OCI-LY7 (cell line): ENCODE measurements at regions not wholly inside any gene's neighbourhood (a gene's known extent, or its start where the extent isn't known, plus 50 kb on each side); places are given as distances from the start of the nearest gene placed in this dataset.

Experiments used
- BruUV-seq: library from RNA; stranded (reverse); fragments of 400-500 nt; replicated peaks from 2 replicates; lab custom pipeline; 2021; lab: Mats Ljungman, UMichigan
- CTCF ChIA-PET: fragments of 300-600 bp; sonication (Branson Sonifier 250); formaldehyde crosslinking; loops from one replicate; lab custom pipeline; 2022; ENCODE audit warnings: antibody characterized with exemption; ENCODE audit not compliant: unreplicated experiment; lab: Charles Lee
- POLR2A ChIA-PET: fragments of 300-600 bp; sonication (Branson Sonifier 250); formaldehyde crosslinking; loops from one replicate; lab custom pipeline; 2022; ENCODE audit warnings: antibody characterized with exemption; lab: Charles Lee
- DNase-seq: peaks from one replicate; pipeline ENCODE4 v3.0.0-alpha.2; 2015; ENCODE audit warnings: low spot score
- H2AFZ ChIP-seq: fragments of 200-600 bp; sonication (generic), shearing (Covaris generic); 2 replicates; pipeline ENCODE4 v1.6.1; 2014; ENCODE audit warnings: mild to moderate bottlenecking, antibody characterized with exemption, low read length, moderate library complexity
- H3K27ac ChIP-seq: fragments of 200-600 bp; sonication (generic); 2 replicates; pipeline ENCODE4 v1.5.1; 2014; ENCODE audit warnings: mixed run types, low read depth, mild to moderate bottlenecking, moderate library complexity, low read length, inconsistent platforms; ENCODE audit not compliant: poor library complexity, severe bottlenecking
- H3K36me3 ChIP-seq: fragments of 200-600 bp; sonication (generic); 2 replicates; pipeline ENCODE4 v1.6.1; 2014; ENCODE audit warnings: mild to moderate bottlenecking, antibody characterized with exemption, low read length, moderate library complexity, mixed read lengths; ENCODE audit not compliant: insufficient read depth
- H3K4me1 ChIP-seq: fragments of 200-600 bp; sonication (generic); 2 replicates; pipeline ENCODE4 v1.5.1; 2014; ENCODE audit warnings: mild to moderate bottlenecking, low read length; ENCODE audit not compliant: insufficient read depth, poor library complexity, severe bottlenecking
- H3K4me2 ChIP-seq: fragments of 200-600 bp; sonication (generic); 2 replicates; pipeline ENCODE4 v1.6.1; 2014; ENCODE audit warnings: mild to moderate bottlenecking, low read length
- H3K4me3 ChIP-seq: fragments of 200-600 bp; sonication (generic); 2 replicates; pipeline ENCODE4 v1.5.1; 2014; ENCODE audit warnings: mild to moderate bottlenecking, low read depth, low read length; ENCODE audit not compliant: poor library complexity, severe bottlenecking
- H3K79me2 ChIP-seq: fragments of 200-600 bp; sonication (generic); 2 replicates; pipeline ENCODE4 v1.6.1; 2016; ENCODE audit warnings: low read depth, mild to moderate bottlenecking, low read length, moderate library complexity, mixed read lengths; ENCODE audit not compliant: insufficient read depth
- H3K9me2 ChIP-seq: fragments of 200-600 bp; sonication (generic); 2 replicates; pipeline ENCODE4 v1.6.1; 2016; ENCODE audit warnings: mild to moderate bottlenecking, low read length, mixed read lengths; ENCODE audit not compliant: insufficient read depth
- H3K9me3 ChIP-seq: fragments of 200-600 bp; sonication (generic); 2 replicates; pipeline ENCODE4 v1.6.1; 2014; ENCODE audit warnings: mild to moderate bottlenecking, mixed run types, low read length, mixed read lengths
- H4K20me1 ChIP-seq: fragments of 200-600 bp; sonication (generic); 2 replicates; pipeline ENCODE4 v1.6.1; 2014; ENCODE audit warnings: mild to moderate bottlenecking, antibody characterized with exemption, low read length, moderate library complexity, mixed read lengths; ENCODE audit not compliant: insufficient read depth
- EZH2phosphoT487 ChIP-seq: fragments of 200-600 bp; sonication (generic); IDR thresholded peaks from 2 replicates; pipeline ENCODE4 v1.6.1; 2018; ENCODE audit warnings: low read depth, borderline replicate concordance, mild to moderate bottlenecking, mixed run types, antibody characterized with exemption, low read length, moderate library complexity, mixed read lengths
- intact Hi-C: fragments of 100-400 bp; cut with micrococcal nuclease; formaldehyde crosslinking; loops from one replicate; pipeline ENCODE4 v1.10.0; 2022; ENCODE audit not compliant: unreplicated experiment
- TF ChIP-seq, protein P1 (sequence below): fragments of 200-600 bp; sonication (generic); conservative IDR thresholded peaks from 2 replicates; pipeline ENCODE4 v1.5.1; 2014; ENCODE audit warnings: mild to moderate bottlenecking, antibody characterized with exemption, low read length, moderate library complexity, mixed read lengths

- H3K4me3 ChIP-seq = no peak overlapping the region
- H4K20me1 ChIP-seq = no peaks in the 10 kb centered on the region
- no peaks in the 10 kb centered on the region for H3K79me2 ChIP-seq
- no peaks in the 10 kb centered on the region for H3K9me3 ChIP-seq
- H3K27ac ChIP-seq = no peak overlapping the region
- ChIA-PET POLR2A (interaction anchor here (0.7 to 1.1 kb wide), 4 partner anchors 9 to 719 kb away, joined by 3 to 5 read pairs (median 4); no protein-coding TSS in a partner anchor), CTCF (no interaction called here)
- H3K4me2 ChIP-seq = no peak overlapping the region
- H2AFZ ChIP-seq = no peak overlapping the region
- no peak for DNase-seq
- BruUV-seq = no TSS peak
- no peaks in the 10 kb centered on the region for H3K36me3 ChIP-seq
- TF ChIP-seq EZH2phosphoT487 = no peak
- TF ChIP-seq, protein P1, sequence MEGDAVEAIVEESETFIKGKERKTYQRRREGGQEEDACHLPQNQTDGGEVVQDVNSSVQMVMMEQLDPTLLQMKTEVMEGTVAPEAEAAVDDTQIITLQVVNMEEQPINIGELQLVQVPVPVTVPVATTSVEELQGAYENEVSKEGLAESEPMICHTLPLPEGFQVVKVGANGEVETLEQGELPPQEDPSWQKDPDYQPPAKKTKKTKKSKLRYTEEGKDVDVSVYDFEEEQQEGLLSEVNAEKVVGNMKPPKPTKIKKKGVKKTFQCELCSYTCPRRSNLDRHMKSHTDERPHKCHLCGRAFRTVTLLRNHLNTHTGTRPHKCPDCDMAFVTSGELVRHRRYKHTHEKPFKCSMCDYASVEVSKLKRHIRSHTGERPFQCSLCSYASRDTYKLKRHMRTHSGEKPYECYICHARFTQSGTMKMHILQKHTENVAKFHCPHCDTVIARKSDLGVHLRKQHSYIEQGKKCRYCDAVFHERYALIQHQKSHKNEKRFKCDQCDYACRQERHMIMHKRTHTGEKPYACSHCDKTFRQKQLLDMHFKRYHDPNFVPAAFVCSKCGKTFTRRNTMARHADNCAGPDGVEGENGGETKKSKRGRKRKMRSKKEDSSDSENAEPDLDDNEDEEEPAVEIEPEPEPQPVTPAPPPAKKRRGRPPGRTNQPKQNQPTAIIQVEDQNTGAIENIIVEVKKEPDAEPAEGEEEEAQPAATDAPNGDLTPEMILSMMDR = no peak
- intact Hi-C loops = no loop called here
- no peaks in the 10 kb centered on the region for H3K4me1 ChIP-seq
- no peaks in the 10 kb centered on the region for H3K9me2 ChIP-seq
These were observed 254.9 kb downstream of the SNX10 start for GRCh38 chr7:26546508-26547053.

DNA sequence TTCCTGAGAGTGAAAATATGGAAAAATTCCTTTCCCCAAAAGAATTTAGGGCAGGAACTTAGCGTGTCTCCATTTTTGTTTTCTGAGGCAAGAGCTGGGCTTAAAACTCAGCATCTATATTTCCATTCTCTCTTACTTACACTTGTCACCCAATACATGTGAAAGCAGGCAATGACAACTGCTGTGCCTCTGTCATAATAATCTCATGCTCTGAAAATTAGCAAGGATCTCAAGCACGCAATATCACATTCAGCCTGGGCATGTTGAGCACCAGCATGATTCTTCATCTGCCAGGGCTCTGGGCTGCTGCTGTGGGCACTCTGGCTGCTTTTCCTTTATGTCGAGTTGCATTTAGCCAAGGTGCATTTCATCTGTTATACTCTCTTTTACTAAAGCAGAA, 255.5 kb downstream of the SNX10 start:
- BruUV-seq = no TSS peak
- DNase-seq = no peak
- CTCF ChIA-PET = no interaction called here
- Histone ChIP-seq H3K9me2 (no peaks in the 10 kb centered on the region), H2AFZ (no peak overlapping the region), H3K4me2 (no peak overlapping the region), H3K4me3 (no peak overlapping the region), H3K4me1 (no peaks in the 10 kb centered on the region), H3K9me3 (no peaks in the 10 kb centered on the region), H3K27ac (no peak overlapping the region), H3K79me2 (no peaks in the 10 kb centered on the region), H4K20me1 (no peaks in the 10 kb centered on the region), H3K36me3 (no peaks in the 10 kb centered on the region)
- intact Hi-C loops = no loop called here
- POLR2A ChIA-PET = interaction anchor here (0.7 kb wide), 1 partner anchor 720 kb away, joined by 3 read pairs; no protein-coding TSS in a partner anchor
- TF ChIP-seq, protein P1 = no peak

DNA sequence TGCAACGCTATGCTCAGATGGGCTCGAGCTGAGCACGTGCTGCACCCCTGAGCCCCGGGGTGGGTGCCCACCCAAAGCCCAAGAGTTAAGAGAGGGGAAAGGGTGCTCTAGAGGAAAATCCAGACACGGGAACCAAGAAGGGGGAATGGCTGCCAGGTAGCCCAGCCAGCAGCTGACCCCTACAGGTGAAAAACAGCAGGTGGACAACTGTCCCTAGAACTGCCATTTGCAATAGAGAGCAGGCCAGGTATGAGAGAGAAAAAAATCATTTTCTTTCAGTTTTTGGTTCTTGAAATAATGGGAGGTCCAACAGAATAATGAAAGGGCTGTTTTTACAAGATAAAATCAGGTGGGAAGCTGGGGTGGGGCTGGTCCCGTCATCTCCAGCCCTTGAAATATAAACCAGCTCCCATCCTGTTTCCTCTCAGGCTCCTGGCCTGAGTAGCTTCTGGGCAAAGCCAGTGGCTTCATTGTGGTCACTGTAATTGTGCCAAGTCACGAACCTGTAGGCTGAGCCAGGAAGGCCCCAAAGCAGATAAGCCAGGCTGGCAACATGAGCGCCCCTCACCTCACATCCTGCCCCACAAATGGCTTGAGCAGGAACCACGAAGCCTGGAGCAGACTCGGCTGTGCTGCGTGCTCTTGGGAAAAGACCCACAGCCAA, 257.8 kb downstream of the SNX10 start:
- CTCF ChIA-PET = no interaction called here
- Histone ChIP-seq H3K9me3 (no peaks in the 10 kb centered on the region), H3K79me2 (no peaks in the 10 kb centered on the region), H3K4me3 (no peak overlapping the region), H3K36me3 (no peaks in the 10 kb centered on the region), H3K27ac (no peak overlapping the region), H3K4me2 (no peak overlapping the region), H4K20me1 (no peaks in the 10 kb centered on the region), H2AFZ (no peak overlapping the region), H3K4me1 (peaks cover 2% of the 10 kb centered on the region), H3K9me2 (no peaks in the 10 kb centered on the region)
- TF ChIP-seq EZH2phosphoT487 = no peak
- TF ChIP-seq, protein P1 = no peak
- POLR2A ChIA-PET = interaction anchor here (0.6 kb wide), 1 partner anchor 482 kb away, joined by 3 read pairs; no protein-coding TSS in a partner anchor
- intact Hi-C loops = no loop called here
- DNase-seq = no peak
- no TSS peak for BruUV-seq
